Osteocyte (in vitro differentiated cells): ENCODE measurements at regions not wholly inside any gene's neighbourhood (a gene's known extent, or its start where the extent isn't known, plus 50 kb on each side); places are given as distances from the start of the nearest gene placed in this dataset.
A peak's percentile ranks its signal among the peaks of the same experiment; 100 is the strongest.
"Not testable (repeated sequence)": the region's sequence is repeated elsewhere in the genome, so short reads cannot be mapped to it uniquely, and the experiment has no call there.

Experiments used
- DNase-seq: peaks from one replicate; pipeline ENCODE4 v3.0.0; 2021; ENCODE audit warnings: mixed read lengths; ENCODE audit not compliant: unreplicated experiment; ENCODE audit errors: extremely low spot score
- H3K27ac Mint-ChIP-seq: one replicate; pipeline ENCODE4 v1.8.0; 2021; ENCODE audit warnings: mild to moderate bottlenecking, mixed read lengths; ENCODE audit not compliant: unreplicated experiment
- H3K27me3 Mint-ChIP-seq: one replicate; pipeline ENCODE4 v1.8.0; 2021; ENCODE audit warnings: mixed read lengths; ENCODE audit not compliant: unreplicated experiment
- H3K36me3 Mint-ChIP-seq: one replicate; pipeline ENCODE4 v1.8.0; 2021; ENCODE audit warnings: mixed read lengths; ENCODE audit not compliant: unreplicated experiment
- H3K4me1 Mint-ChIP-seq: one replicate; pipeline ENCODE4 v1.8.0; 2021; ENCODE audit warnings: mixed read lengths; ENCODE audit not compliant: unreplicated experiment
- H3K4me3 Mint-ChIP-seq: one replicate; pipeline ENCODE4 v1.8.0; 2021; ENCODE audit warnings: mild to moderate bottlenecking, moderate library complexity, mixed read lengths; ENCODE audit not compliant: unreplicated experiment
- H3K9me3 Mint-ChIP-seq: one replicate; pipeline ENCODE4 v1.8.0; 2021; ENCODE audit warnings: mixed read lengths; ENCODE audit not compliant: unreplicated experiment
- CTCF ChIP-seq: fragments of 200-600 bp; sonication (generic); IDR thresholded peaks from 2 replicates; pipeline ENCODE4 v1.5.0; 2021; ENCODE audit warnings: antibody characterized with exemption, mild to moderate bottlenecking, moderate library complexity

GRCh38 chr7:96778263-96778662, 68.6 kb upstream of the SEM1 start:
- no peaks in the 10 kb centered on the region for H3K4me1 Mint-ChIP-seq
- no peaks in the 10 kb centered on the region for H3K36me3 Mint-ChIP-seq
- peaks cover 26% of the 10 kb centered on the region for H3K27me3 Mint-ChIP-seq
- no peak overlapping the region for H3K4me3 Mint-ChIP-seq
- peak; percentile 20 for TF ChIP-seq CTCF
- H3K9me3 Mint-ChIP-seq = no peaks in the 10 kb centered on the region
- no peak overlapping the region for H3K27ac Mint-ChIP-seq
- DNase-seq = no peak

GRCh38 chr7:96781919-96782318, 72.3 kb upstream of the SEM1 start:
- TF ChIP-seq CTCF = no peak

GRCh38 chr7:96782686-96783298, 73.1 kb upstream of the SEM1 start:
- DNase-seq, H3K27ac Mint-ChIP-seq, H3K36me3 Mint-ChIP-seq, H3K4me3 Mint-ChIP-seq, H3K27me3 Mint-ChIP-seq, H3K9me3 Mint-ChIP-seq, H3K4me1 Mint-ChIP-seq: not testable (repeated sequence)

More at GRCh38 chr7:96781919-96782318, 72.3 kb upstream of the SEM1 start:
- no peak for DNase-seq
- Mint-ChIP-seq H3K9me3 (no peaks in the 10 kb centered on the region), H3K27ac (no peak overlapping the region), H3K27me3 (peaks cover 5% of the 10 kb centered on the region), H3K36me3 (no peaks in the 10 kb centered on the region), H3K4me1 (no peaks in the 10 kb centered on the region), H3K4me3 (no peak overlapping the region)

GRCh38 chr7:96784597-96784996, 75.0 kb upstream of the SEM1 start:
- DNase-seq = no peak
- no peaks in the 10 kb centered on the region for H3K9me3 Mint-ChIP-seq
- no peak for TF ChIP-seq CTCF
- H3K36me3 Mint-ChIP-seq = no peaks in the 10 kb centered on the region
- no peak overlapping the region for H3K4me3 Mint-ChIP-seq
- peaks cover 7% of the 10 kb centered on the region for H3K4me1 Mint-ChIP-seq
- peaks cover under 1% of the 10 kb centered on the region for H3K27me3 Mint-ChIP-seq
- no peak overlapping the region for H3K27ac Mint-ChIP-seq

- Mint-ChIP-seq H3K27ac (no peak overlapping the region), H3K4me3 (no peak overlapping the region)
- TF ChIP-seq CTCF = no peak
These were observed 76.8 kb upstream of the SEM1 start for GRCh38 chr7:96786261-96786997.

More at GRCh38 chr7:96786261-96786997, 76.8 kb upstream of the SEM1 start:
- no peak for DNase-seq
- peaks cover 3% of the 10 kb centered on the region for H3K27me3 Mint-ChIP-seq
- no peaks in the 10 kb centered on the region for H3K9me3 Mint-ChIP-seq
- H3K36me3 Mint-ChIP-seq = no peaks in the 10 kb centered on the region
- peaks cover 7% of the 10 kb centered on the region for H3K4me1 Mint-ChIP-seq
